EL (cell line): ENCODE measurements at regions not wholly inside any gene's neighbourhood (a gene's known extent, or its start where the extent isn't known, plus 50 kb on each side); places are given as distances from the start of the nearest gene placed in this dataset.

Experiments used
- DNase-seq: peaks from one replicate; pipeline ENCODE4 v3.0.0-alpha.2; 2016

DNA sequence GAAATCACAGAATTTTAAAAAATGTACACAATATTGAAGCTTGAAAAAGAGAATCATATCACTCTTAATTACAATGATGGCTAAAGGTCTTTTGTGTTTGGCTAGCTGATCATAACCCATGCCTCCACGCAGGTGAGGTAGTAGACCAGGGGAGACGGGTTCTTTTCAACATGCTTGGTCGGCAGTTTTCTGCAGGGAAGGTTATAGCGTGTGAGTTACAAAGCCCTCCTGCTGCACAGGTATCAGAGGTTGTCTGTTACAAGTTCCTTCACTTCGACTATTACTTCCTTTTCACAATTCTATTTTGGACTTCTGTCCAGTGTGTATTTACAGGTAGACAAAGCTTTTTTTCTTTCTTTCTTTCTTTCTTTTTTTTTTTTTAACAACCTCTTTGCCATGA is 127.1 kb upstream of the PRPS1L1 start:
- no peak for DNase-seq

DNA sequence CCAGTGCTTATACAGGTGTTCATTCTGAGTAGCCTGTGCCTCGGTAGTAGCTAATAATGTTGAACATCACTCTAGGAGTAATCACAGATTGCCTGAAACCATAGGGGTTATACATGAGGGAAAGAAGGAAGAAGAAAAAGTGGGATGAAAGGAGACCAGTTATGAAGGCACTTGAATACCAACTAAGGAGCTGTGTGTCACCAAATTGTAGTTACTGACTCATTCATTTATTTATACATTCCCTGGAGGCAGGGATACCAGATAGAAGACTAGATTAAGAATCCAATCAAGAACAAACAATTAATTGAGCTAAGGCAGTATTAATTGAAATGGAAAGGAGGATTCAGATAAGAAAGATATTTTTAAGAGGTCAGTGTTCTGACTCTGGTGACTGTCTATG is 129.6 kb upstream of the PRPS1L1 start:
- DNase-seq, result no peak

DNA sequence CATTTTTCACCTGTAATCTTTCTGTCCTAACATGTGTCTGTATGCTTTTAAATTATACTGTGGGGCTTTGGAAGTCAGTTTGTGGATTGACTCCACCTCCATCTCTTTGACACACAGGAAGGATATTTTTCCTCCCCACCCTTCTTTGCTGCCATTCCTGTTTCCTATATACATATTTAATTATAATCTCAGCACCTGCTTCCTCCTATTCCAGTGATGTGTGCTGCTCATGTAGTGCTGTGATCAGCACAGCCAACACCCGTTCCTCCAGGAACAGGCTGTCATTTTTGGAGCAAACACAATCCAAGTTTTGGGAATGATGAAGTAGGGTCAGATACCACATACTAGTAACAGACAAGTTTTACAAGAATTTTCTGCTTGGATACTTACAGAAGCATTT is 135.0 kb upstream of the PRPS1L1 start:
- no peak for DNase-seq

GRCh38 chr7:18163091-18163490 is 135.4 kb upstream of the PRPS1L1 start:
- peak; percentile 13 for DNase-seq

DNA sequence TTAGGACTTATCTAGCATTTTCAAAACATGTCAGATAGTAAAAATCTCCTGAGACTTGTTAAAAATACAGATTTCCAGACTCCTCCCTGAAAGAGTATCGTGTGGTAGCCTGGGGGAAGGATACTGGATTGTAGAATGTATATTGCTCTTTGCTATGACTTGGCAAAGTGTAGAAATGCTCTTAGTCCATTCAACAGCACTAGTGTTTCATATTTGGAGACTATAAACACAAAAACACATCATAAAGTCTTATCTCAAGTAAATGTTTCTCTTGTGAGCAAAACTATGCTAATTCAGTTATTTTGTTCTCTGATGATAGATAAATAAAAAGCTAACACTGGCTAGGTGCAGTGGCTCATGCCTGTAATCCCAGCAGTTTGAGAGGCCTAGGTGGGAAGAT is 137.5 kb upstream of the PRPS1L1 start:
- no peak for DNase-seq

- DNase-seq, result no peak
Measured at GRCh38 chr7:18166002-18166401, 138.4 kb upstream of the PRPS1L1 start.

DNA sequence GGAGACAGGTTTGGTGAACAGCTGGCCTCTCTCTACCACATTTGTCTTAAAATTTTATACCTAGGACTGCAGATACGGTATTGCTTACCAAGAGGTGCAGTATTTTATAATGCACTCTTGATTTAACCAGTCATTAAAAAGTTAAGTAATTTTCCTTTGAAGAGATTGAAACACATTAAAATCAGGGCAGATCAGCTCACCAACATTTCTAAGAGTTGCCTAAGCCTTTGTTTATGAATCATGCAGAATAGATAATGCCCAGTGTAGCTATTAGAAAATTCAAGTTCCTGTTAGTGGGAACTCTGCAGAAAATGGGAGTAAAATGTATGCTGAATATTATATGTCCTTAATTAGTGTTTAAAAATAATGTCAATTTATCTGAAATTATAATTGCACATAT is 140.2 kb upstream of the PRPS1L1 start:
- no peak for DNase-seq

GRCh38 chr7:18174996-18175395 is 147.3 kb upstream of the PRPS1L1 start:
- DNase-seq, result no peak

- DNase-seq, result no peak
Measured at GRCh38 chr7:18175801-18176450, 148.3 kb upstream of the PRPS1L1 start.

DNA sequence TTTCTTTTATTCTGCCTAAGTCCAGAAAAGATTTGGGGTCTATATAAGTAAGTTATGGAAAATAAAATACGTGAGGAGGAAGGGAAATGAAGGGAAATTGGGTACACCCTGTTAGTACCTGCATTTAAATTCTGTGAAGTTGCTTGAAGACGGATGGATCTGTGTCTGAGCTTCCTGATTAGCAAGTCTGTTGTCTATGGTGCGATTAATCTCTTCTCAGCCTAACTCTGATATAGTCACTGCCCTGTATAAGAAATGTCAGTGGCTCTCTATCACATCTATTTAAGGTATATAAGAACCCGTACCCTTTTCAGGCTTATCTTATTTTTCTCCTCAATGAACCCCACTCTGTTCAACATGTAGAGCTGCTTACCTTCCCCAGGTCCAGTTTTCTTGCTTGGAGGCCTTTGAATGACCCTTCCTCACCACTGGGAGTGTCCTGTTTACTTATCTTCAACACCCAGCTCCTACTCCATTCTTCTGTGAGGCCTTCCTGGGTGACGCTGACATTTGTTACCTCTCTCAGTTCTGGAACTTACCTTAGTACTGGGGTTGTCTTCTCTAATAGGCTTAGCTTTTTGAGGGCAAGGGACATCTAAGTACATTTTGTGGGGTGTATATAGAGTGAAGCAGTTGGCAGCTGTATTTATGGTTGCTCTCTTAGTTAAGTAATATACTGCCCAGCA is 149.6 kb upstream of the PRPS1L1 start:
- DNase-seq, result no peak

DNA sequence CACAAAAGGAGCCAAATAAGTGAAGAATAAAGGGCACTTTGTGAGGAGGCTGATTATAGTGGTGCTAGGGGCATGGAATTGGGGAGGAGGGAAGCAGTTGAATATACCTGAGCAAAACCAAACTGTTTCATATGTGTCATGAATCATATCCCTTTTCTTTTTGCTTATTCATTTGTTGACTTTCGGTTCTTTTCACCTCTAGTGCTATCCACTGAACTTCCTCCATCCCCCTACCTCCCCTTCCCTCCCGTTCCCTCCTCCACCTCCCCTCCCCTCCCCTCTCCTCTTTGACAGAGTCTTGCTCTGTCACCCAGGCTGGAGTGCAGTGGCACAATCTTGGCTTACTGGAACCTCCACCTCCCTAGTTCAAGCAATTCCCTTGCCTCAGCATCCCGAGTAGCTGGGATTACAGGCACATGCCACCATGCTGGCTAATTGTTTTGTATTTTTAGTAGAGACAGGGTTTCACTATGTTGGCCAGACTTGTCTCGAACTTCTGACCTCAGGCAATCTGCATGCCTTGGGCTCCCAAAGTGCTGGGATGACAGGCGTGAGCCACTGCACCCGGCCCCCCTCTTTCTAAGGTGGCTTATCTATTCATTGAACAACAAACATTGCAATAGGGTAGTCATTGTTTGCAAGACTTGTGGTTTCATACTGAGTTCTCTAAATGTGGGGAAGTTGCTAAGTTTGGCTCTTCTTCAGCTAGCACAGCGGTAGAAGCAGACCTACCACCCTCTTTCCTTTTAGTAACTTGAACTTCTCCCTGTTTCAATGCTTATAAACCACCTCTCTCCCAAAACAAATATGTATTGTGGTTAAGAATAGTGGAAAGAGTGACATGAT is 150.4 kb upstream of the PRPS1L1 start:
- DNase-seq, result no peak

- DNase-seq, result no peak
Measured at GRCh38 chr7:18179093-18179492, 151.4 kb upstream of the PRPS1L1 start.

DNA sequence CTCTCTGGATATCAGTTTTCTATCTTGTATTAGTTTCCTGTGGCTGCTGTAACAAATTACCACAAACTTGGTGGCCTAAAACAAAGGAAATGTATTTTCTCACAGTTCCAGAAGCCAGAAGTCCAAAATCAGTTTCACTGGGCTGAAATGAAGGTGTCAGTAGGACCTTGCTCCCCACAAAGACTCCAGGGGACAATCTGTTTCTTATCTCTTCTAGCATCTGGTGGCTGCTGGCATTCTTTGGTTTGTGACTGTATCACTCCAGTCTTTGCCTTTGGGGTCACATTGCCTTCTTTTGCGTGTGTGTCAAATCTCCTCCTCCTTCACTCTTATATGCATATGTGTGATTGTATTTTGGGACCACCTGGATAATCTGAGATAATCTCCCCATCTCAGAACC is 153.0 kb upstream of the PRPS1L1 start:
- no peak for DNase-seq

DNA sequence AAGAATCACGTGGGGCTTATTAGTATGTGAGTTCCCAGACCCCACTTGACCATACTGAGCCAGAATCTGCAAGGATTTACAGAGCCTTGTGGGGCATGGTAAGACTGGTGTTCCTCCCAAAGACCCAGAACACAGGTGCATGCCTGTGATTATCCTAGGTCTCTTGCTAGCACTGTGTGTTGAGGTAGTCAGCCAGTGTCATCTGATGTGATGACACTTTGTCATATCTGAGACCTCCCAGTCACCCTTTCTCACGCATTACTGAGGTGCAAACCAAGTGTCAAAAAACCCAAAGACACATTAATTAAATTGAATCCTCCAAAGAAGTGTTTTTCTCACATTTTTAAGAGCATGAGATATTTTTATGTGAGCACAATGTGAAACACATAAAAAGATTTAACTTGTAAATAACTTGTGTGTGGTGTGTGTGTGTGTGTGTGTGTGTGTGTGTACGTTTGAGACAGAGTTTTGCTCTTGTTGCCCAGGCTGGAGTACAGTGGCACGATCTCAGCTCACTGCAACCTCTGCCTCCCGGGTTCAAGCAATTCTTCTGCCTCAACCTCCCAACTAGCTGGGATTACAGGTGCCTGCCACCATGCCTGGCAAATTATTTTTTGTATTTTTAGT is 162.0 kb upstream of the PRPS1L1 start:
- DNase-seq, result no peak

- DNase-seq, result no peak
Measured at GRCh38 chr7:18191341-18191740, 163.7 kb upstream of the PRPS1L1 start.

DNA sequence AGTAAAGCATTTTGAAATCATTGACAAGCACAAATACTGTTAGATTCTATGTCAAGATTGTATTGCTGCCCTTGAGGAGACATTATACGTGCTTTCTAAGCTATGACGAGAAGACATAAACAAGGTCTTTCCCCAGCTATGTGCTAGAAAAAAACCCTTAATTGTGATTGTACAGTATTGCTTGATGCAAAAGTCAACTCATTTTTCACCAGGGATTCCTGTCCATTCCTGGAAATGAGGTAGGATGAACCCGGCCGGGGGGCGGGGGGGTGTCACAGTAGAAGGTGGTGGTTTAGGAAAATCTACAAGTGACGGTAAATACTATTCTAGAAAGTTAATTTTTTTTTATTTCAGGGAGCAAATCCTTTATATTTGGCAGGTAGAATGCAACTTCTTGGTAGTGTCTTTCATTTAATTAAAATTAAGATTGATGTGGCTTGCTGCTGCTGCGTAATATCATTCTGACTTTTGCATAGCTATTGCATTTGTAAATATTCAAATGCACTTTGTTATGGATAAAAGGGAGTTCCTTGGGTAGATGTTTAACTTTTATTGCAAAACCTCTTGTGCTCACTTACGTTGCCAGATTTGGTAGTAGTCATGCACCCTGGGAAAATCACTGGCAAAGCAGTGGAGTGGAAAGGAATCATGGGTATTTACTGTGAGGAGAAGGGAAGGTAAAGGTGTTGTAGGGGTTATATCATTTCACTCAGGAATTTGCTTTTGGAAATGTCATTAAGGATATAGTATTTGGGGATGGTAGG is 164.4 kb upstream of the PRPS1L1 start:
- no peak for DNase-seq

GRCh38 chr7:18194616-18195015 is 167.0 kb upstream of the PRPS1L1 start:
- DNase-seq, result no peak

DNA sequence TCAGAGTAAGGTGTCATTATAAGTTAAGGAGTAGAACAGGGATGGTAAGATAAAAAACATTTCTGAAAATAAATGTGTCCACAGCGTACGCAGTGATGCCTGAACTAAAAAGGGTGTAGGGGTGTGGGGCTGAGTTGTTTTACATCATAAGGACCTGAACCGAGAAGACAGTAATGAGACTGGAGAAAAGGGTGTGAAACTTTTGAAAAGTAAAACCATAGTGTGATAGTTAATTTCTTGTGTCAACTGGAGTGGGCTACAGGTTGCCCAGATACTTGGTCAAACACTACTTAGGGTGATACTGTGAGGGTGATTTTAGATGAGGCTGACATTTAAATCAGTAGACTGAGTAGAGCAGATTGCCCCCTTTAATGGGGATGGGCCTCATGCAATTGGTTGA is 169.0 kb upstream of the PRPS1L1 start:
- DNase-seq, result no peak

- no peak for DNase-seq
Measured at GRCh38 chr7:18198868-18199267, 171.2 kb upstream of the PRPS1L1 start.

DNA sequence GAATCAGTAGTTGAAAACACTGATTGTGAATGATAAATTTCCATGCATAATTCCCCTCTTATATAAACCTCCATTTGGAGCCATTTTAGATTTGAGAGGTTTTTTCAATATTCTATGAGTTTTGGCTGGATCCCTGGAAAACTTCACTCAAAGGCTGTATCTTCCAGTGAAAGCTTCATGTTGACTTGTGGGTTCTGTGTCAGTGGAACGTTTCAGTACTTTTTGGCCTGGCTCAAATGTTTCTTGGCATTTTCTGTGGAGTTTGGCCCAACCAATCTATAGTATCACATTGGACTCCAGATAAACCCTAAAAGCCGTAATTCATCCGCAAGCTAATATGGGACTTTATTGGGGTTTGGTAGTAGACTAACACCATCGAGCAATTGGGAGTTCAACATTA is 172.6 kb upstream of the PRPS1L1 start:
- no peak for DNase-seq

DNA sequence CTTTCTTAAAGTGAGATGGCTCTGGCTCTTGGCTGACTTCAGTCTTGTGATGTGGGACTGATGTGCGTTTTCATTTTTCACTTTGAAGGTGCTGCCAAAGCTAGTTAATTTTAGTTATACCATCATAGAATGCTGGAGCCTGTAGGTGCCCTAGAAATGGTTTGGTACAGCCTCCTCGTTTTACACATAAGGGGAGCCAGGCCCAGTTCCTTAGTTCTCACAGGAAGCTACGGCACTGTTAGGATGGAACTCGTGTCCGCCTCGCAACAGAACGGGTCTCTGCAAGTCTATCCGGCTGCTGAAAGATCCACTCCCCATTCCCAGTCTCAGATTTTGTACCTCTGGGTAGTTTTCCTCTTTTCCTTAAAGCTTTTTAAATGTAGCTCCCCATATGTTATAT is 173.2 kb upstream of the PRPS1L1 start:
- no peak for DNase-seq

- DNase-seq, result no peak
Measured at GRCh38 chr7:18201350-18201749, 173.7 kb upstream of the PRPS1L1 start.
